OCI-LY1 (cell line): ENCODE measurements at regions not wholly inside any gene's neighbourhood (a gene's known extent, or its start where the extent isn't known, plus 50 kb on each side); places are given as distances from the start of the nearest gene placed in this dataset.

Experiments used
- H2AFZ ChIP-seq: fragments of 200-600 bp; sonication (generic), shearing (Covaris generic); 2 replicates; pipeline ENCODE4 v1.6.0; 2014; ENCODE audit warnings: antibody characterized with exemption, mild to moderate bottlenecking, low read length
- H3F3A ChIP-seq: fragments of 200-600 bp; sonication (generic), shearing (Covaris generic); 2 replicates; pipeline ENCODE4 v1.6.0; 2014; ENCODE audit warnings: mild to moderate bottlenecking, antibody characterized with exemption, low read length, moderate library complexity; ENCODE audit not compliant: insufficient read depth
- H3K27ac ChIP-seq: fragments of 200-600 bp; sonication (generic); 2 replicates; pipeline ENCODE4 v1.5.1; 2014; ENCODE audit warnings: low read length, mixed run types, mild to moderate bottlenecking, low read depth; ENCODE audit not compliant: poor library complexity, severe bottlenecking
- H3K27me3 ChIP-seq: fragments of 200-600 bp; sonication (generic); 2 replicates; pipeline ENCODE4 v1.6.0; 2014; ENCODE audit warnings: antibody characterized with exemption, mild to moderate bottlenecking, low read length, moderate library complexity; ENCODE audit not compliant: insufficient read depth
- H3K36me3 ChIP-seq: fragments of 200-600 bp; sonication (generic); 2 replicates; pipeline ENCODE4 v1.6.1; 2014; ENCODE audit warnings: mild to moderate bottlenecking, antibody characterized with exemption, low read length, moderate library complexity, mixed read lengths; ENCODE audit not compliant: insufficient read depth
- H3K4me1 ChIP-seq: fragments of 200-600 bp; sonication (generic); 2 replicates; pipeline ENCODE4 v1.5.1; 2014; ENCODE audit warnings: mild to moderate bottlenecking, low read length, moderate library complexity; ENCODE audit not compliant: insufficient read depth, severe bottlenecking
- H3K4me2 ChIP-seq: fragments of 200-600 bp; sonication (generic), shearing (Covaris generic); 2 replicates; pipeline ENCODE4 v1.6.1; 2014; ENCODE audit warnings: low read length
- H3K4me3 ChIP-seq: fragments of 200-600 bp; sonication (generic); 2 replicates; pipeline ENCODE4 v1.5.1; 2014; ENCODE audit warnings: low read length, low read depth, mild to moderate bottlenecking, mixed read lengths; ENCODE audit not compliant: poor library complexity, severe bottlenecking
- H3K79me2 ChIP-seq: fragments of 200-600 bp; shearing (Covaris generic); 2 replicates; pipeline ENCODE4 v1.6.1; 2016; ENCODE audit warnings: mixed run types, low read length, mixed read lengths; ENCODE audit not compliant: insufficient read depth
- H3K9ac ChIP-seq: fragments of 200-600 bp; sonication (generic), shearing (Covaris generic); 2 replicates; pipeline ENCODE4 v1.6.1; 2014; ENCODE audit warnings: mild to moderate bottlenecking, low read length, mixed read lengths
- H3K9me2 ChIP-seq: fragments of 200-600 bp; sonication (generic), shearing (Covaris generic); 2 replicates; pipeline ENCODE4 v1.6.1; 2014; ENCODE audit warnings: low read depth, mild to moderate bottlenecking, low read length, mixed read lengths
- H3K9me3 ChIP-seq: fragments of 200-600 bp; shearing (Covaris generic); 2 replicates; pipeline ENCODE4 v1.6.1; 2014; ENCODE audit warnings: low read length, mixed read lengths
- H4K20me1 ChIP-seq: fragments of 200-600 bp; sonication (generic), shearing (Covaris generic); 2 replicates; pipeline ENCODE4 v1.6.0; 2016; ENCODE audit warnings: mild to moderate bottlenecking, low read length; ENCODE audit not compliant: insufficient read depth
- EZH2 ChIP-seq: fragments of 200-600 bp; sonication (generic), shearing (Covaris generic); IDR thresholded peaks from 2 replicates; pipeline ENCODE4 v1.8.0; 2017; ENCODE audit warnings: borderline replicate concordance, mixed run types, mild to moderate bottlenecking, antibody characterized with exemption, low read length, moderate library complexity, mixed read lengths
- TF ChIP-seq, protein P1 (sequence below): fragments of 200-600 bp; sonication (generic), shearing (Covaris generic); IDR thresholded peaks from 2 replicates; pipeline ENCODE4 v1.5.1; 2017; ENCODE audit warnings: mild to moderate bottlenecking, antibody characterized with exemption, low read length, moderate library complexity, mixed read lengths

DNA sequence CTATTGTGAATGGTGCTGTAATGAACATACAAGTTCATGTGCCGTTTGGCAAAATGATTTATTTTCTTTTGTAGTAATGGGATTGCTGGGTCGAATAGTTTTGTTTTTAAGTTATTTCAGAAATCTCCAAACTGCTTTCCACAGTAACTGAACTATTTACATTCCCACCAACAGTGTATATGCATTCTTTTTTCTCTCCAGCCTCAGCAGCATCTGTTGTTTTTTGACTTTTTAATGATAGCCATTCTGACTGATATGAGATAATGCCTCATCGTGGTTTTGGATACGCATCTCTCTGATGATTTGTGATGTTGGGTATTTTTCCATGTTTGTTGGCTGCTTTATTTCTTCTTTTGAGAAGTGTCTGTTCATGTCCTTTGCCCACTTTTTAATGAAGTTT, 246.3 kb upstream of the ADGRL3 start:
- no peak overlapping the region for H3K9ac ChIP-seq
- H3K36me3 ChIP-seq: no peaks in the 10 kb centered on the region
- TF ChIP-seq, protein P1, sequence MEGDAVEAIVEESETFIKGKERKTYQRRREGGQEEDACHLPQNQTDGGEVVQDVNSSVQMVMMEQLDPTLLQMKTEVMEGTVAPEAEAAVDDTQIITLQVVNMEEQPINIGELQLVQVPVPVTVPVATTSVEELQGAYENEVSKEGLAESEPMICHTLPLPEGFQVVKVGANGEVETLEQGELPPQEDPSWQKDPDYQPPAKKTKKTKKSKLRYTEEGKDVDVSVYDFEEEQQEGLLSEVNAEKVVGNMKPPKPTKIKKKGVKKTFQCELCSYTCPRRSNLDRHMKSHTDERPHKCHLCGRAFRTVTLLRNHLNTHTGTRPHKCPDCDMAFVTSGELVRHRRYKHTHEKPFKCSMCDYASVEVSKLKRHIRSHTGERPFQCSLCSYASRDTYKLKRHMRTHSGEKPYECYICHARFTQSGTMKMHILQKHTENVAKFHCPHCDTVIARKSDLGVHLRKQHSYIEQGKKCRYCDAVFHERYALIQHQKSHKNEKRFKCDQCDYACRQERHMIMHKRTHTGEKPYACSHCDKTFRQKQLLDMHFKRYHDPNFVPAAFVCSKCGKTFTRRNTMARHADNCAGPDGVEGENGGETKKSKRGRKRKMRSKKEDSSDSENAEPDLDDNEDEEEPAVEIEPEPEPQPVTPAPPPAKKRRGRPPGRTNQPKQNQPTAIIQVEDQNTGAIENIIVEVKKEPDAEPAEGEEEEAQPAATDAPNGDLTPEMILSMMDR: no peak
- no peak for TF ChIP-seq EZH2
- H3K27me3 ChIP-seq: no peaks in the 10 kb centered on the region
- H3K27ac ChIP-seq: no peak overlapping the region
- no peak overlapping the region for H2AFZ ChIP-seq
- no peaks in the 10 kb centered on the region for H3F3A ChIP-seq
- H3K4me2 ChIP-seq: no peak overlapping the region
- no peak overlapping the region for H3K4me3 ChIP-seq
- H3K4me1 ChIP-seq: no peaks in the 10 kb centered on the region
- H3K9me2 ChIP-seq: no peaks in the 10 kb centered on the region
- no peaks in the 10 kb centered on the region for H3K9me3 ChIP-seq
- no peaks in the 10 kb centered on the region for H3K79me2 ChIP-seq
- no peaks in the 10 kb centered on the region for H4K20me1 ChIP-seq

DNA sequence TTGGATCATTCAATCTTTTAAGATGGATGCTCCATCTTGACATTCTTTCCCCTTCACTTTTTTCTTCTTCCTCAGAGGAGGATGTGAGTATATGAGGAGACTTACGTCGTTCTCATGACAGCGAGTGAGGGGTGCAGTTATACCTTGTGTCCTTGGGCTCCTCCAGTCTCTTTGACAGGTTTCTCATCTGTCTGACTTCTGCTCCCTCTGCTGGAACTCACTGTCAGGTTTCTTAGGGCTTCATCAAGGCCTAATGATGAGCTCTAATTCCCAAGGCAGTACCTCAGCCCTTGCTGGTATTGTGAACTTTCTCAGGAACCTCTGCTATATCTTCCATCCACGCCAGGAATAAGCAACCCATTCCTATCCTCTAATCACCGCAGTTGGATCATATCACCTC, 237.8 kb upstream of the ADGRL3 start:
- H3K36me3 ChIP-seq: no peaks in the 10 kb centered on the region
- H3K9ac ChIP-seq: no peak overlapping the region
- no peaks in the 10 kb centered on the region for H3F3A ChIP-seq
- no peaks in the 10 kb centered on the region for H3K9me2 ChIP-seq
- no peaks in the 10 kb centered on the region for H3K9me3 ChIP-seq
- no peak overlapping the region for H3K4me3 ChIP-seq
- H2AFZ ChIP-seq: no peak overlapping the region
- no peaks in the 10 kb centered on the region for H3K27me3 ChIP-seq
- no peaks in the 10 kb centered on the region for H3K4me1 ChIP-seq
- H3K27ac ChIP-seq: no peak overlapping the region
- no peak for TF ChIP-seq EZH2
- TF ChIP-seq, protein P1: no peak
- H4K20me1 ChIP-seq: no peaks in the 10 kb centered on the region
- H3K79me2 ChIP-seq: no peaks in the 10 kb centered on the region
- H3K4me2 ChIP-seq: no peak overlapping the region

DNA sequence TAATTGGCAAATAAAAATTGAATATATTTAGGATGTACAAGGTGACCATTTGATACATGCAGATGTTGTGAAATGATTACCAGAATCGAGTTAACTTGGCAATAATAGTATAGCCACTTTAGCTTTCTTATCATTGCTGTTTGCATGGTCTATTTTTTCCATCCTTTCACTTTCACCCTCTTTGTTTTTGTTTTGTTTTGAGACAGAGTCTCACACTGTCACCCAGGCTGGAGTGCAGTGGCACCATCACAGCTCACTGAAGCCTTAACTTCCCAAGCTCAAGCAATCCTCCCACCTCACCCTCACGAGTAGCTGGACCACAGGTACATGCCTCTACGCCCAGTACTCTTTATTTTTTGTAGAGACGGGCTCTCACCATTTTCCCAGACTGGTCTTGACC, 218.6 kb upstream of the ADGRL3 start:
- Histone ChIP-seq H2AFZ (no peak overlapping the region), H3K27ac (no peak overlapping the region), H3K9ac (no peak overlapping the region), H3K27me3 (no peaks in the 10 kb centered on the region), H3K9me3 (no peaks in the 10 kb centered on the region), H3K79me2 (no peaks in the 10 kb centered on the region), H3K4me1 (no peaks in the 10 kb centered on the region), H4K20me1 (no peaks in the 10 kb centered on the region), H3K36me3 (no peaks in the 10 kb centered on the region), H3K4me3 (no peak overlapping the region), H3F3A (no peaks in the 10 kb centered on the region), H3K4me2 (no peak overlapping the region), H3K9me2 (no peaks in the 10 kb centered on the region)
- TF ChIP-seq EZH2: no peak
- TF ChIP-seq, protein P1: no peak
